GM19025 (cell line): ENCODE measurements at regions not wholly inside any gene's neighbourhood (a gene's known extent, or its start where the extent isn't known, plus 50 kb on each side); places are given as distances from the start of the nearest gene placed in this dataset.
"Not testable (repeated sequence)": the region's sequence is repeated elsewhere in the genome, so short reads cannot be mapped to it uniquely, and the experiment has no call there.

Experiments
- ATAC-seq: cut with Tn5 transposase; IDR thresholded peaks from one replicate; pipeline ENCODE4 v1.9.1; 2021; ENCODE audit warnings: mild to moderate bottlenecking, low read depth, moderate library complexity; ENCODE audit not compliant: unreplicated experiment

- ATAC-seq = no peak
Observed at GRCh38 chr6:71810880-71811279, 75.5 kb upstream of the RIMS1 start.

- ATAC-seq = no peak
Observed at GRCh38 chr6:71822625-71823024, 63.7 kb upstream of the RIMS1 start.

- ATAC-seq = not testable (repeated sequence)
Observed at GRCh38 chr6:71832110-71832764, 54.1 kb upstream of the RIMS1 start.
